GM13976 (cell line): ENCODE measurements at regions not wholly inside any gene's neighbourhood (a gene's known extent, or its start where the extent isn't known, plus 50 kb on each side); places are given as distances from the start of the nearest gene placed in this dataset.

Source experiments
- DNase-seq: peaks from one replicate; pipeline ENCODE4 v3.0.0; 2012; ENCODE audit warnings: low spot score
- CTCF ChIP-seq: IDR thresholded peaks from 2 replicates; pipeline ENCODE4 v1.5.1; 2012; ENCODE audit warnings: borderline replicate concordance, mild to moderate bottlenecking; ENCODE audit not compliant: insufficient read depth; ENCODE audit errors: extremely low read depth, missing control alignments, control extremely low read depth
- in situ Hi-C: fragments of 300-500 bp; cut with MboI; formaldehyde crosslinking; loops from one replicate; pipeline ENCODE4 v1.12.0; 2022; ENCODE audit warnings: low sequenced_read_pairs, mixed read lengths, inconsistent platforms; ENCODE audit not compliant: unreplicated experiment

- no peak for TF ChIP-seq CTCF
- in situ Hi-C loops: no loop called here
- no peak for DNase-seq
Observed at GRCh38 chr12:90401185-90401584, 553.8 kb downstream of the CCER1 start.

- DNase-seq: no peak
- in situ Hi-C loops: no loop called here
- TF ChIP-seq CTCF: no peak
Observed at GRCh38 chr12:90399357-90399756, 555.6 kb downstream of the CCER1 start.

- in situ Hi-C loops: no loop called here
- TF ChIP-seq CTCF: no peak
- DNase-seq: no peak
Observed at GRCh38 chr12:90398285-90398836, 556.6 kb downstream of the CCER1 start.

- no peak for TF ChIP-seq CTCF
- DNase-seq: no peak
- in situ Hi-C loops: no loop called here
Observed at GRCh38 chr12:90396556-90396955, 558.4 kb downstream of the CCER1 start.

- no peak for DNase-seq
- no peak for TF ChIP-seq CTCF
- in situ Hi-C loops: no loop called here
Observed at GRCh38 chr12:90393652-90394051, 561.3 kb downstream of the CCER1 start.

- TF ChIP-seq CTCF: no peak
- DNase-seq: no peak
- in situ Hi-C loops: no loop called here
Observed at GRCh38 chr12:90393089-90393488, 561.9 kb downstream of the CCER1 start.

- in situ Hi-C loops: no loop called here
- no peak for DNase-seq
- no peak for TF ChIP-seq CTCF
Observed at GRCh38 chr12:90390947-90391346, 564.0 kb downstream of the CCER1 start.
